ENCODE measurements at regions not wholly inside any gene's neighbourhood (a gene's known extent, or its start where the extent isn't known, plus 50 kb on each side); places are given as distances from the start of the nearest gene placed in this dataset.

DNA sequence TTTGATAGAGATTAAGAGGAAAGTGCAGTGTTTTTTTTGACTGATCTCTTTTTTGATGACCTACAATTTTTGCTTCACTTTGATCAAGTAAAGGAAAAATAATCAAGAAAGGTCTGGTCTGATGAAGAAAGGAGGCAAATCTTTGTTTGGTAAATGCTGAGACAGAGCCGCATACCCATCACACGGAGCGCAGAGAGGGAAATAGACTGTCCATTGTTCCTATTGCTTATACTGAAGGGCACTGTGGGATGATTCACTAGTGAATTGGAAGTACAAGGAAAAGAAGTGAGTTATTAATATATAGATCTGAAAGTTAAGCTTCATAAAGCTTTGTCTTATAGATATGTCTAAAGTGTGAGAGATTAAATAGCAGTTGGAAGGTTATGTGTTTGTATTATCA, 455.1 kb downstream of the PLCL1 start:
- DNase-seq: no peak
- ChIA-PET CTCF (no interaction called here), POLR2A (ENCODE audit: unreplicated experiment) (no interaction called here)
- Histone ChIP-seq H3K36me3 (ENCODE audit: low read depth) (no peaks in the 10 kb centered on the region), H3K27ac (no peak overlapping the region), H3K4me3 (no peak overlapping the region), H3K27me3 (ENCODE audit: insufficient read depth, low read depth) (no peaks in the 10 kb centered on the region), H2AFZ (no peak overlapping the region), H3K4me2 (no peak overlapping the region), H3K4me1 (replicated peaks; ENCODE audit: insufficient read depth) (no peaks in the 10 kb centered on the region), H3K79me2 (ENCODE audit: low read depth) (no peaks in the 10 kb centered on the region), H3K9me2 (ENCODE audit: insufficient read depth) (no peaks in the 10 kb centered on the region), H3K9me3 (ENCODE audit: insufficient read depth, low read depth) (no peaks in the 10 kb centered on the region), H4K20me1 (ENCODE audit: insufficient read depth) (no peaks in the 10 kb centered on the region), H3F3A (ENCODE audit: insufficient read depth, low read depth) (no peaks in the 10 kb centered on the region)
- no TSS peak for BruUV-seq (replicated peaks)
- no peak for TF ChIP-seq EZH2 (IDR thresholded peaks at IDR 0.05; ENCODE audit: low read depth)
- TF ChIP-seq, protein P1, sequence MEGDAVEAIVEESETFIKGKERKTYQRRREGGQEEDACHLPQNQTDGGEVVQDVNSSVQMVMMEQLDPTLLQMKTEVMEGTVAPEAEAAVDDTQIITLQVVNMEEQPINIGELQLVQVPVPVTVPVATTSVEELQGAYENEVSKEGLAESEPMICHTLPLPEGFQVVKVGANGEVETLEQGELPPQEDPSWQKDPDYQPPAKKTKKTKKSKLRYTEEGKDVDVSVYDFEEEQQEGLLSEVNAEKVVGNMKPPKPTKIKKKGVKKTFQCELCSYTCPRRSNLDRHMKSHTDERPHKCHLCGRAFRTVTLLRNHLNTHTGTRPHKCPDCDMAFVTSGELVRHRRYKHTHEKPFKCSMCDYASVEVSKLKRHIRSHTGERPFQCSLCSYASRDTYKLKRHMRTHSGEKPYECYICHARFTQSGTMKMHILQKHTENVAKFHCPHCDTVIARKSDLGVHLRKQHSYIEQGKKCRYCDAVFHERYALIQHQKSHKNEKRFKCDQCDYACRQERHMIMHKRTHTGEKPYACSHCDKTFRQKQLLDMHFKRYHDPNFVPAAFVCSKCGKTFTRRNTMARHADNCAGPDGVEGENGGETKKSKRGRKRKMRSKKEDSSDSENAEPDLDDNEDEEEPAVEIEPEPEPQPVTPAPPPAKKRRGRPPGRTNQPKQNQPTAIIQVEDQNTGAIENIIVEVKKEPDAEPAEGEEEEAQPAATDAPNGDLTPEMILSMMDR (conservative IDR thresholded peaks at IDR 0.05): no peak
- intact Hi-C loops (cut with micrococcal nuclease; ENCODE audit: unreplicated experiment): no loop called here

DNA sequence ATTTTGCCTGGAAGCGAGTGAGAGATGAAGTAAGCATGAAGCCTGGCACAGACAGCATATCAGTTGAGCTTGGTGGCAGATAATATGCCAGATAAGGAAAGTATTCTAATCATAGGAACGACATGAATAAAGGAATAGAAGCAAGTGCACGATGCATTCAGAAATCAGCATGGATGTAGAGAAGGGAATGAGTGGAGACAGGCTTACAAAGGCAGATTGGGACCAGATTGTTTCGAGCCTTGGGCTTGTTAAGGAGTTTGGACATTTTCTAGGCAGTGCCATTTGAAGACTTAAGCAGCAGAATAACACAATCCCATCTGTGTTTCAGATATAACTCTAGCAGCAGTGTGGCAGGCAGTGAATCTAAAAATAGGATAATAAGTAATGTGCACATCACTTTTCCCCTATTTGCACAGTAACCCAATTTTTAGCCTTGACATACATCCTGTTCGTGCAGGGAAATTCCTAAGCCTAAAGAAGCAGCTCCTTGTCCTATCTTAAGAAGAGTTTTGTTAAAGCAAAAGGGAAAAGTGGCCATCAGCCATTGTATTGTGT, 450.2 kb downstream of the PLCL1 start:
- Histone ChIP-seq H3K27ac (no peak overlapping the region), H3K36me3 (ENCODE audit: low read depth) (no peaks in the 10 kb centered on the region), H3K4me2 (no peak overlapping the region), H3K9me2 (ENCODE audit: insufficient read depth) (no peaks in the 10 kb centered on the region), H3K4me3 (no peak overlapping the region), H3K9me3 (ENCODE audit: insufficient read depth, low read depth) (no peaks in the 10 kb centered on the region), H3K4me1 (replicated peaks; ENCODE audit: insufficient read depth) (no peaks in the 10 kb centered on the region), H3K27me3 (ENCODE audit: insufficient read depth, low read depth) (no peaks in the 10 kb centered on the region), H3K79me2 (ENCODE audit: low read depth) (no peaks in the 10 kb centered on the region), H4K20me1 (ENCODE audit: insufficient read depth) (no peaks in the 10 kb centered on the region), H3F3A (ENCODE audit: insufficient read depth, low read depth) (no peaks in the 10 kb centered on the region), H2AFZ (no peak overlapping the region)
- ChIA-PET CTCF (no interaction called here), POLR2A (ENCODE audit: unreplicated experiment) (no interaction called here)
- no TSS peak for BruUV-seq (replicated peaks)
- no peak for DNase-seq
- intact Hi-C loops (cut with micrococcal nuclease; ENCODE audit: unreplicated experiment): no loop called here
- TF ChIP-seq EZH2 (IDR thresholded peaks at IDR 0.05; ENCODE audit: low read depth): no peak
- TF ChIP-seq, protein P1 (conservative IDR thresholded peaks at IDR 0.05): no peak

DNA sequence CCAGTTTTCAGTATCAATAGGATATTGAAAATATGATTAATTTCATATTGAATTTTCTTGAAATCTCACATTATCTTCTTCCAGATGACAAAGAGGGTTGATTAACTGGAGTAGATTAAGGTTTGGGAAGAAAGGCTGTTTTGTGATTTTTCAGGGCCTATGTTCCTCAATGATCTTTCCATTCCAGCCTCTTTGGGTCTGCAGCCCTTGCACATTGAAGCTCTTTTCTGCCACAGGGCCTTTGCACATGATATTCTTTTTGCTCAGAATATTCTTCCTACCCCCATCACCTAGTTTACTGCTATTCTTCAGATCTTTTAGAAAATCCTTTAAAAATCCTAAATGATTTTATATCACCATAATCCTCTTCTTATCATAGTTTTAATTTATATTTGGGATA, 449.6 kb downstream of the PLCL1 start:
- H3K4me2 ChIP-seq: no peak overlapping the region
- H3K27ac ChIP-seq: no peak overlapping the region
- no peaks in the 10 kb centered on the region for H3F3A ChIP-seq (ENCODE audit: insufficient read depth, low read depth)
- no peaks in the 10 kb centered on the region for H3K36me3 ChIP-seq (ENCODE audit: low read depth)
- H2AFZ ChIP-seq: no peak overlapping the region
- CTCF ChIA-PET: no interaction called here
- no peak overlapping the region for H3K4me3 ChIP-seq
- no peak for TF ChIP-seq EZH2 (IDR thresholded peaks at IDR 0.05; ENCODE audit: low read depth)
- TF ChIP-seq, protein P1 (conservative IDR thresholded peaks at IDR 0.05): no peak
- BruUV-seq (replicated peaks): no TSS peak
- H3K79me2 ChIP-seq (ENCODE audit: low read depth): no peaks in the 10 kb centered on the region
- no peak for DNase-seq
- POLR2A ChIA-PET (ENCODE audit: unreplicated experiment): no interaction called here
- H3K9me3 ChIP-seq (ENCODE audit: insufficient read depth, low read depth): no peaks in the 10 kb centered on the region
- no peaks in the 10 kb centered on the region for H3K9me2 ChIP-seq (ENCODE audit: insufficient read depth)
- no peaks in the 10 kb centered on the region for H3K4me1 ChIP-seq (replicated peaks; ENCODE audit: insufficient read depth)
- H3K27me3 ChIP-seq (ENCODE audit: insufficient read depth, low read depth): no peaks in the 10 kb centered on the region
- H4K20me1 ChIP-seq (ENCODE audit: insufficient read depth): no peaks in the 10 kb centered on the region
- intact Hi-C loops (cut with micrococcal nuclease; ENCODE audit: unreplicated experiment): no loop called here

All from PC-9 (cell line).